NCI-H2107 treated with DMSO at 0.1 percent for 48 hours (cell line): ENCODE measurements at regions not wholly inside any gene's neighbourhood (a gene's known extent, or its start where the extent isn't known, plus 50 kb on each side); places are given as distances from the start of the nearest gene placed in this dataset.

Experiments
- DNase-seq: peaks from one replicate; lab custom pipeline; 2025; ENCODE audit not compliant: unreplicated experiment; lab: John Stamatoyannopoulos, UW

GRCh38 chr20:48571949-48572847 lies 255.6 kb downstream of the PREX1 start:
- no peak for DNase-seq

GRCh38 chr20:48569679-48570078 lies 258.1 kb downstream of the PREX1 start:
- no peak for DNase-seq

DNA sequence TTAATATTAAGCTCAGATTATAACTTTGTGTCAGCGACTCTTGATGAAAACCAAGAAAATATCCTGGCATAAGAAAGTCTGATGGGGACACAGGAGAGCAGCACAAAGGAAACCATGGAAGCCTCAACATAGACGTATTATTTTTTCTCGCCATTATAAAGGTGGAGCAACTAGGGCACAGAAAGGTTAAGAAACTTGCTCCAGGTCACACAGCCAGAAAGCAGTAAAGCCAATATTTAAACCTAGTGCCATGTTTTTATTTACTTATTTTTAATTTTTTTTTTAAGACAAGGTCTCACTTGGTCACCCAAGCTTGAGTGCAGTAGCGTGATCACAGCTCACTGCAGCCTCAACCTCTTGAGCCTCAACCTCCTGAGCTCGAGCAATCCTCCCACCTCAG lies 259.3 kb downstream of the PREX1 start:
- DNase-seq: no peak

DNA sequence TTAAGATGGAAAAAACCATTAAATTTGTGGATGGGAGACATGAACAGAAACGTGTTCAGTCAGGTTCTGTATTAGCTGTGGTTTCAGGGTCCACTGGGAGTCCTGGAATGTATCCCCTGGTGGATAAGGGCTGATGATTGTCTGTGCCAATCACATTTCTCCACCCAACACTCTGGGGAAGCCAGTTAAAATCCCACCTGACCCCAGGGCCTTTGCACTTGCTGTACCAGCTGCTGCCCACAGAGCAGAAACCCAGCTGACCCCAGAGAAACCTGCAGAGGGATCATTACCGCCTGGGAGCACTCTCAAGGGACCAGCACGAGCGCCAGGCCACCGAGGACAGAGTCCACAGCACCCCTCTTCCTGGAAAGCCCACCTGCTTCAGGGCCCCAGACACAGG lies 260.7 kb downstream of the PREX1 start:
- no peak for DNase-seq

- DNase-seq: no peak
Measured at GRCh38 chr20:48564982-48565539, 262.7 kb downstream of the PREX1 start.

GRCh38 chr20:48563191-48563870 lies 264.5 kb downstream of the PREX1 start:
- no peak for DNase-seq

DNA sequence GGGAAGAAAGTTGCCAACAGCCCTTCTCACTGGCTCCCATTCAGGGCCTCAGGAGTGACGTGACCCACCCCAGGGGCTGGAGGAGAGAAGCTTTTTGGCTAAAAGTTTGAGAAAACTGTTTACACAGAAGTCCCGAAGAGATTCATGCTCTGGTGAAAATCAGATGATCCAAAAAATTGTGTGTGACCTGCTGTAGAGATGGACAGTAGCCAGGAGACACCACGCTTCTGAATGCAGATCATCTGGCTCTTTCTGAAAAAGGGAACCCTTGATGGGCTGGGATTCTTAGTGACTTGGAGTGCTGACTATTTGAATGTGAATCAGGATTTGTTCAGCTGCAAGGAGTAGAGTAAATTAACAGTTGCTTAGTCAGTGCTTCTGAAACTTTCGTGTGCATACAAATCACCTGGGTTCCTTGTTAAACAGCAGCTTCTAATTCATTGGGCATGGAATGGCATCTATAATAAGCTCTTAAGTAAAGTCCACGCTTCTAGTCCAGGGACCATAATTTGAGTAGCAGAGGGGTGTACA lies 265.1 kb downstream of the PREX1 start:
- DNase-seq: no peak

GRCh38 chr20:48558906-48559305 lies 268.9 kb downstream of the PREX1 start:
- DNase-seq: no peak

GRCh38 chr20:48557380-48557779 lies 270.4 kb downstream of the PREX1 start:
- DNase-seq: no peak

- DNase-seq: no peak
Measured at GRCh38 chr20:48556956-48557355, 270.8 kb downstream of the PREX1 start.

DNA sequence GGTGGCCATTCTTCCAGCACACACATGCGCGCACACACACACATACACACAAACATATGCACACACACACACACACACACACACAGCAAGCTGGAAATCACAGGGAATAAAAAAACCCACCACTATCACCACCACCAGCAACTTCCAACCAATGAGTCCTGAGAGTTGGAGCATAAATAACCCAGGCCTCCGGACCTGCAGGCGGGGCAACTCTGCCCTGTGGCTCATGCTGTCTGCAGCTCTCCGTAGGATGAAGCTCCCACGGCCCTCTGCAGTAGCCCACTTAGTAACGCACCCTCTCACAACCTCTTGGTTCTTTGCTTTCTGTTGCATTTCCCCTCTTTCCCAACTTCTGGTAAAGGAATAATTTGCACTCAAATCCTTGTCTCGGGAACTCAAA lies 275.2 kb downstream of the PREX1 start:
- no peak for DNase-seq

DNA sequence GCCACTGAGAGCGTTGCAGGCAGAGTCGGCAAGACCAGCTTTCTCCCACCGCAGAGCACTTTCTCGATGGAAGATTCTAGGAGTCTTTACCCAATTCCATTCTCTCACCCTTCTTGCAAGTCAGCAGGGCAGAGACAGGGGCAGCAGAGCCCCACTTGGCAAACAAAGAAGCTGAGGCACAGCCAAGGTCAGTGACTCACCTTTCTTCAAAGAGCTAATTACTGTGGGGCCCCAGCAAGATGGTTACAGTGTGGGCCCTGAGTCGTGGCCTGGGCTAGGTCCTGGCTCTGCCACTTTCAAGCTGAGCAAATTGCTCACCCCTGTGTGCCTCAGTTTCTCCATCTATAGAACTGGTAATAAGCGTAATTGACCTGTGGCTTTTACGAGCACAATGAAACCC lies 277.0 kb downstream of the PREX1 start:
- no peak for DNase-seq

- DNase-seq: no peak
Measured at GRCh38 chr20:48547664-48548063, 280.1 kb downstream of the PREX1 start.

DNA sequence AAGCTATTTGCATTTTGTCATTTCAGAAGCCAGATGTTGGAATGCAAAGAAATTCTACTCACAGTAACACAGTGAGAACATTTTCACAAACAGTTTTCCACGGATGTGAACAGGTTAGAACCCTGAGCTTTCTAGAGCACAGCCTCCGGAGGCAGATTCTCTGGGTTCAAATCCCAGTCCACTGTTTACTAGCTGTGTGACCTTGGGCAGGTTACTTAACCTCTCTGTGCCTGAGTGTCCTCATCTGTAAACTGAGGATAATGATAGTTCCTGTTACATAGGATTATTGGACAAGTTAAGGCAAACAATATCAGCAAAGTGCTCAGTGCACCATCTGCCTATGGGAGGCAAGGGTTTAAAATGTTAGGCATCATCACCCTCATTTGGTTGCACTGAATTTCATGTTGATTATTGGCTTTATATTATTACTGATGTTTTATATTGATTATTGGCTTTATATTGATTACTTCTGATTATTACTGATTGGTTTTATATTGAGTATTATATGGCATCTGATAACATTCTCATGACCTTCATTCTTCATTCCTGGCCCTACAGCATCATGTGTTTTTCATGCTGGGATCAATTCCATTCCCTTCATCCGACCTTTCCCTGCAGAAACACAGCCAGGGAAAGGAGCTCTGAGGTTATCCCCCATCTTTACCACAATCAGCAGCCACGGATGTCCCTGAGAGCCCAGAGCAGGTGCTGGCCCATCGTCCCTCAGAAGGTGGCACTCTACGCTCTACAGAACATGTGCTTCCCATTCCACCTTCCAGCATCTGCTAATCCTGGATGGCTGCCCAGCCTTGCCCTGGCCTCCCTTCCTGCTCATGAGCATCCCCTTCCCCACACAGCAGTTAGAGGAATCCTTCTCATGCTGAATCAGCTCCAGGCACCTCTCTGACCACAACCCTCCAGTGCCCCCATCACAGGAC lies 283.1 kb downstream of the PREX1 start:
- peak; percentile 15 for DNase-seq

GRCh38 chr20:48541581-48542071 lies 286.2 kb downstream of the PREX1 start:
- no peak for DNase-seq

DNA sequence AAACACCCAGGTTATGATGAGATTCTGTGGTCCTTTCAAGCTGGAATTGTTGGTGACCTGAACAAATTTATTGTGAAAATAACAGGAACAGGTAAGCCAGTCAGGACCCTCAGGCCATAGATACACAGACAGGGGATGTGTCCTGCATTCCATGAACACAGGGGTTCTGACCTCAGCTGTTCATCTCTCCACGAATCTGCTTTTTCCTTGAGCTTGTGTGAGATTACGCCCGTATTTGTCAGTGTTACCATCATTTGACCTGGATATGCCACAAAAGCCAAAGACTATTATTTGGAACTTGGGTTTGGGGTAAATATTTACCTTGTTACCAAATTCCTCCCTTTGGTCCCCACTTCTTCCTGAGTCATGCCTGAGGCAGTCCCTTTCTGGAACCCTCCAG lies 288.9 kb downstream of the PREX1 start:
- no peak for DNase-seq

DNA sequence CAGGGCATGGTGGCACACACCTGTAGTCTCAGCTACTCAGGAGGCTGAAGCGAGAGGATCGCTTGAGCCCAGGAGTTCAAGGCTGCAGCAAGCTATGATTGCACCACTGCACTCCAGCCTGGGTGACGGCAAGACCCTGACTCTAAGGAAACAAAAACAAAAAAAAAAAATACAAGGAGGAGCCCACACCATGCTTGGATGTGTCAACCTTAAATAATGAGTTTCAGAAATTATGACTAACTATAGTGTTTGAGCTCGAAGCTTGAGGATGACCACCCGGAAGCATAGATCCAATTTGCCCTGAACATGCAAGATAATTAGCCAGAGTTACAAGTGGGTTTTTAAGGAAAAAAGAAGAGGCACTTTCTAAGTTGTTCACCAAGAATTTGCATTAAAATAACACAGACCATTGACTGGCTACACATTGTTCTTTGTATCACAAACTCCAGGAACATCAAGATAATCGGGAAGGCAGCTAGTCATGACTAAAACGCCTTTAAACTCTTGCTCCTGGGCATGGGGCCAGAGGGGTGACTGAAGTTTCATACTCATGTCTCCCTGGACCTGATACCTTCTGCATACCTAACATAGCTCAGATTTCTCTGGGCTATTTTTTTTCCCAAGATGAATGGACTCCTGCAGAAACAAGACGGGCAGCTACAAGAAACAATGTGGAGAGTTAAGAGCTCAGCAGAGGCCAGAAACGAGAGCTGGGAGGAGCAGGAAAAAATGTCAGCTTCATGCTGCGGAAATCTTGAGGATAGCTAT lies 289.6 kb downstream of the PREX1 start:
- DNase-seq: no peak

DNA sequence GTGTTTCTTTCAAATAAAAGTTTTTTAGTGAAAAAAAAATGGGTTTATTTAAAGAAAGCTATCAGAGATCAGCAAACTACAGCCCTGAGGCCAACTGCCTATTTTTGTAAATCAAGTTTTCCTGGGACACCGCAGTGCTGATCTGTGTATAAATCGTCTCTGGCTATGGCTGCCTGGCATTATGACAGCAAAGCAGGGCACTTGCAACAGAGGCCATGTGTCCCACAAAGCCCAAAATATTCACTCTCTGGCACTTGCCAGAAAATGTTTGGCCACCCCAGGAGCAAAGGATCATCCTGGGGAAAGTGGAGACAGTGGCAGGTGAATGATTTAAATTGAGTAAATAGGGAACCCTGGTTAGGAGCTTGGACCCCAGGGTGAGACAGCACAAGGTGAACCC lies 291.6 kb downstream of the PREX1 start:
- no peak for DNase-seq

GRCh38 chr20:48535556-48535955 lies 292.2 kb downstream of the PREX1 start:
- DNase-seq: no peak

DNA sequence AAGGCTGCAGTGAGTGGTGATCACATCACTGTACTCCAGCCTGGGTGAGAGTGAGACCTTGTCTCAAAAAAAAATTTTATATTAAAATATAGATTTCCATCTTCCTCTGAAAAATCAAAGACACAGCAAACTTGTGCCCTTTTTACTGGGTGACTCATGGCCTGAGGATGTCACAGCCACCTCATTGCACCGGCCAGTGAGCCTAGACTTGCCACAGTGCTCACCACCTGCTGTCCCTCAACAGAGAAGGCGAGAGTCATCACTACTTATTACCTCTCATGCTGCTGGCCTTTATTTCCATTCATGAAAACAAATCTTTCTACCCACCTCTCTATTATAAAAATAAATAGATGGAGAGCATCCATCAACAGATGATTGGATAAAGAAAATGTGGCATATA lies 295.8 kb downstream of the PREX1 start:
- no peak for DNase-seq
